ENCODE measurements at regions not wholly inside any gene's neighbourhood (a gene's known extent, or its start where the extent isn't known, plus 50 kb on each side); places are given as distances from the start of the nearest gene placed in this dataset.
"Not testable (repeated sequence)": the region's sequence is repeated elsewhere in the genome, so short reads cannot be mapped to it uniquely, and the experiment has no call there.

GRCh38 chr7:121545418-121545817 is 149.3 kb upstream of the FAM3C start:
- Histone ChIP-seq H3K9me3 (ENCODE audit: low read depth, low read length) (no peaks in the 10 kb centered on the region), H3K4me1 (ENCODE audit: insufficient read depth, low read length) (no peaks in the 10 kb centered on the region), H3K27me3 (ENCODE audit: insufficient read depth, low read length) (no peaks in the 10 kb centered on the region), H3K4me3 (ENCODE audit: low read length) (no peak overlapping the region)

GRCh38 chr7:121544726-121545125 is 148.6 kb upstream of the FAM3C start:
- no peak overlapping the region for H3K4me3 ChIP-seq (ENCODE audit: low read length)
- H3K4me1 ChIP-seq (ENCODE audit: insufficient read depth, low read length) = no peaks in the 10 kb centered on the region
- no peaks in the 10 kb centered on the region for H3K27me3 ChIP-seq (ENCODE audit: insufficient read depth, low read length)
- H3K9me3 ChIP-seq (ENCODE audit: low read depth, low read length) = no peaks in the 10 kb centered on the region

GRCh38 chr7:121544238-121544637 is 148.1 kb upstream of the FAM3C start:
- no peaks in the 10 kb centered on the region for H3K4me1 ChIP-seq (ENCODE audit: insufficient read depth, low read length)
- H3K9me3 ChIP-seq (ENCODE audit: low read depth, low read length) = no peaks in the 10 kb centered on the region
- no peaks in the 10 kb centered on the region for H3K27me3 ChIP-seq (ENCODE audit: insufficient read depth, low read length)
- H3K4me3 ChIP-seq (ENCODE audit: low read length) = no peak overlapping the region

GRCh38 chr7:121541457-121541856 is 145.3 kb upstream of the FAM3C start:
- Histone ChIP-seq H3K27me3 (ENCODE audit: insufficient read depth, low read length) (no peaks in the 10 kb centered on the region), H3K9me3 (ENCODE audit: low read depth, low read length) (no peaks in the 10 kb centered on the region), H3K4me1 (ENCODE audit: insufficient read depth, low read length) (no peaks in the 10 kb centered on the region), H3K4me3 (ENCODE audit: low read length) (no peak overlapping the region)

- Histone ChIP-seq H3K9me3 (ENCODE audit: low read depth, low read length) (no peaks in the 10 kb centered on the region), H3K4me3 (ENCODE audit: low read length) (no peak overlapping the region), H3K27me3 (ENCODE audit: insufficient read depth, low read length) (no peaks in the 10 kb centered on the region), H3K4me1 (ENCODE audit: insufficient read depth, low read length) (no peaks in the 10 kb centered on the region)
Measured at GRCh38 chr7:121540138-121540537, 144.0 kb upstream of the FAM3C start.

- H3K9me3 ChIP-seq (ENCODE audit: low read depth, low read length) = no peaks in the 10 kb centered on the region
- no peaks in the 10 kb centered on the region for H3K27me3 ChIP-seq (ENCODE audit: insufficient read depth, low read length)
- no peak overlapping the region for H3K4me3 ChIP-seq (ENCODE audit: low read length)
- H3K4me1 ChIP-seq (ENCODE audit: insufficient read depth, low read length) = no peaks in the 10 kb centered on the region
Measured at GRCh38 chr7:121537031-121537430, 140.9 kb upstream of the FAM3C start.

GRCh38 chr7:121531175-121532070 is 135.3 kb upstream of the FAM3C start:
- Histone ChIP-seq H3K4me1 (ENCODE audit: insufficient read depth, low read length) (no peaks in the 10 kb centered on the region), H3K27me3 (ENCODE audit: insufficient read depth, low read length) (no peaks in the 10 kb centered on the region), H3K4me3 (ENCODE audit: low read length) (no peak overlapping the region), H3K9me3 (ENCODE audit: low read depth, low read length) (no peaks in the 10 kb centered on the region)

- Histone ChIP-seq H3K4me1 (ENCODE audit: insufficient read depth, low read length) (no peaks in the 10 kb centered on the region), H3K9me3 (ENCODE audit: low read depth, low read length) (no peaks in the 10 kb centered on the region), H3K27me3 (ENCODE audit: insufficient read depth, low read length) (no peaks in the 10 kb centered on the region), H3K4me3 (ENCODE audit: low read length) (no peak overlapping the region)
Measured at GRCh38 chr7:121530227-121531174, 134.4 kb upstream of the FAM3C start.

GRCh38 chr7:121529003-121529402 is 132.9 kb upstream of the FAM3C start:
- no peaks in the 10 kb centered on the region for H3K4me1 ChIP-seq (ENCODE audit: insufficient read depth, low read length)
- H3K9me3 ChIP-seq (ENCODE audit: low read depth, low read length) = no peaks in the 10 kb centered on the region
- H3K27me3 ChIP-seq (ENCODE audit: insufficient read depth, low read length) = no peaks in the 10 kb centered on the region
- H3K4me3 ChIP-seq (ENCODE audit: low read length) = no peak overlapping the region

GRCh38 chr7:121526210-121526609 is 130.1 kb upstream of the FAM3C start:
- not testable (repeated sequence) for H3K4me1 ChIP-seq (ENCODE audit: insufficient read depth, low read length); H3K4me3 ChIP-seq (ENCODE audit: low read length); H3K27me3 ChIP-seq (ENCODE audit: insufficient read depth, low read length); H3K9me3 ChIP-seq (ENCODE audit: low read depth, low read length)

- H3K4me3 ChIP-seq (ENCODE audit: low read length) = no peak overlapping the region
- no peaks in the 10 kb centered on the region for H3K9me3 ChIP-seq (ENCODE audit: low read depth, low read length)
- H3K27me3 ChIP-seq (ENCODE audit: insufficient read depth, low read length) = no peaks in the 10 kb centered on the region
- no peaks in the 10 kb centered on the region for H3K4me1 ChIP-seq (ENCODE audit: insufficient read depth, low read length)
Measured at GRCh38 chr7:121525155-121525819, 129.2 kb upstream of the FAM3C start.

GRCh38 chr7:121521711-121522400 is 125.7 kb upstream of the FAM3C start:
- H3K9me3 ChIP-seq (ENCODE audit: low read depth, low read length) = no peaks in the 10 kb centered on the region

GRCh38 chr7:121520911-121521310 is 124.8 kb upstream of the FAM3C start:
- Histone ChIP-seq H3K27me3 (ENCODE audit: insufficient read depth, low read length) (no peaks in the 10 kb centered on the region), H3K4me3 (ENCODE audit: low read length) (no peak overlapping the region), H3K4me1 (ENCODE audit: insufficient read depth, low read length) (no peaks in the 10 kb centered on the region), H3K9me3 (ENCODE audit: low read depth, low read length) (no peaks in the 10 kb centered on the region)

More at GRCh38 chr7:121521711-121522400, 125.7 kb upstream of the FAM3C start:
- H3K4me1 ChIP-seq (ENCODE audit: insufficient read depth, low read length) = no peaks in the 10 kb centered on the region
- H3K27me3 ChIP-seq (ENCODE audit: insufficient read depth, low read length) = no peaks in the 10 kb centered on the region
- H3K4me3 ChIP-seq (ENCODE audit: low read length) = no peak overlapping the region

All from mononuclear cell (primary cell).